ENCODE measurements at regions not wholly inside any gene's neighbourhood (a gene's known extent, or its start where the extent isn't known, plus 50 kb on each side); places are given as distances from the start of the nearest gene placed in this dataset.

DNA sequence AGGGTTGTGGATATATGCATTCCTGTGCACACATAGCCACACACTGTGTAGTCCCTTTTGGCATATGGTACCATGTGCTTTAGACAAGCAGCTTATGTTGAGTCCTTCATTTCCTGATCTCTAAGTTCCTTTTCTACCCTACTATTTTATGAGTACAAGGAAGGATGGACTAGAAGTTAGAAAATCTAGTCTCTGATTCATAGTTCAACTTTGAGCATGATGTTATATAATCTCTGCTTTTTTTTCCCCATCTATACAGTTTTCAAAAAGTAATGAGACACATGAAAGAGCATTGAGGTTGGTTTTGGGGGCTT, 123.6 kb downstream of the PLEKHG1 start:
- Histone ChIP-seq H3K36me3 (ENCODE audit: control insufficient read depth, insufficient read depth, low read length) (no peaks in the 10 kb centered on the region), H3K27me3 (ENCODE audit: control insufficient read depth, insufficient read depth, low read length) (0 out of 2 replicates have a peak, but pooled peaks cover 2% of the 10 kb centered on the region), H3K27ac (ENCODE audit: low read depth, low read length) (no peak overlapping the region), H3K9me3 (ENCODE audit: control insufficient read depth, insufficient read depth, low read length) (no peaks in the 10 kb centered on the region), H3K4me1 (ENCODE audit: control insufficient read depth, insufficient read depth, low read length) (peaks cover 23% of the 10 kb centered on the region), H3K9ac (ENCODE audit: low read depth, low read length) (no peak overlapping the region), H3K4me3 (ENCODE audit: low read depth, low read length) (no peak overlapping the region)

DNA sequence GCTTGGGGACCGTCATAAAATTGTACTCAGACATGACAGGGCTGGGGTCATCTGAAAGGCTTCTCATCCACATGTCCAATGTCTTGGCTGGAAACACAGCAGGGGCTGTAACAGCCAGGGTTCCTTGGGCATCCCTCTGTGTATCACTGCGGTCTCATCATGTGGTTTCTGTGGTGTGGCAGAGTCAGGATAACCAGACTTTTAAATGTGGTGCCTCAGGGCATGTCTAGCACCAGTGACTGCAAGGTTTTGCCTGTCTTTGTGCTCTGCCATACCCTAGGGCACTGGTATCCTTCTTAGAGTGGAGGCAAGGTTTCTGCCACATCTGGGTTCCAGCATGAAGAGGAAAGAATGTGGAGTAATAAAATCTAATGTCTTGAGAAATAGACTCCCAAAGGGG, 124.2 kb downstream of the PLEKHG1 start:
- Histone ChIP-seq H3K9me3 (ENCODE audit: control insufficient read depth, insufficient read depth, low read length) (no peaks in the 10 kb centered on the region), H3K27me3 (ENCODE audit: control insufficient read depth, insufficient read depth, low read length) (0 out of 2 replicates have a peak, but pooled peaks cover 2% of the 10 kb centered on the region), H3K36me3 (ENCODE audit: control insufficient read depth, insufficient read depth, low read length) (no peaks in the 10 kb centered on the region), H3K4me1 (ENCODE audit: control insufficient read depth, insufficient read depth, low read length) (peaks cover 23% of the 10 kb centered on the region), H3K4me3 (ENCODE audit: low read depth, low read length) (no peak overlapping the region), H3K9ac (ENCODE audit: low read depth, low read length) (no peak overlapping the region), H3K27ac (ENCODE audit: low read depth, low read length) (no peak overlapping the region)

DNA sequence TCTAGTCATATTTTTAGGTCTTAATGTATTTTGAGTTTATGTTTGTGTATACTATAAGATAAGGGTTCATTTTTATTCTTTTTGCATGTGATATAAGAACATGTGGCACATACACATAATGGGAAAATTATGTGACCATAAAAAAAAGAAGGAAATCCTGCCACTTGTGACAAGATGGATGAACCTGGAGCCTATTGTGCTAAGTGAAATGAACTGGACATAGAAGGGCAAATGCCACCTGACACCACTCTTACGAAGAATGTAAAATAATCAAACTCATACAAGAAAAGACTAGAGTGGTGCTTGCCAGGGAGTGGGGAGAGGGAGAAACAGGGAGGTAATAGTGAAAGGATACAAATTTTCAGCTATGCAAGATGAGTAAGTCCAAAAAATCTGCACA, 126.1 kb downstream of the PLEKHG1 start:
- Histone ChIP-seq H3K9ac (ENCODE audit: low read depth, low read length) (no peak overlapping the region), H3K36me3 (ENCODE audit: control insufficient read depth, insufficient read depth, low read length) (no peaks in the 10 kb centered on the region), H3K9me3 (ENCODE audit: control insufficient read depth, insufficient read depth, low read length) (no peaks in the 10 kb centered on the region), H3K4me3 (ENCODE audit: low read depth, low read length) (no peak overlapping the region), H3K27me3 (ENCODE audit: control insufficient read depth, insufficient read depth, low read length) (0 out of 2 replicates have a peak, but pooled peaks cover 2% of the 10 kb centered on the region), H3K4me1 (ENCODE audit: control insufficient read depth, insufficient read depth, low read length) (peaks cover 8% of the 10 kb centered on the region), H3K27ac (ENCODE audit: low read depth, low read length) (no peak overlapping the region)

DNA sequence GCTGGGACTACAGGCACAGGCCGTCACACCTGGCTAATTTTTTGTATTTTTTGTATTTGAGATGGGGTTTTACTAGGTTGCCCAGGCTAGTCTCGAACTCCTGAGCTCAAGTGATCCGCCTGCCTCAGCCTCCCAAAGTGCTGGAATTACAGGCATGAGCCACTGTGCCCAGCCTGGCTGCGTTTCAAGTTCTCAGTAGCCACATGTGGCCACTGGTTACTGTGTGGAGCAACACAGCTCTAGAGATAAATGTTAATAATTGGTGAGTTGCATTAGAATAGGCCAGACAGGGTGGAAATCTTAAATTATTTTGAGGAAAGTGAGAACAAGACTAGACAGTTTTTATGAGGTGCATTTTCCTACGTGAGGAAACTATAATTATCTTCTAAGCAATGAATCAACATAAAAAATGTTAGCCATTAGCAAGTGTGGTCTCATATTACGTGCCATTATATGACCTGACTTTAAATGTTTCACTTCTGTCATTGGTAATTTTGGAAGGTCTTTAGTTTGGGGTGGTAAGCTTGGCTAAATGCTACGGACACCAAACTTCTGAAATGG, 129.6 kb downstream of the PLEKHG1 start:
- no peaks in the 10 kb centered on the region for H3K36me3 ChIP-seq (ENCODE audit: control insufficient read depth, insufficient read depth, low read length)
- no peaks in the 10 kb centered on the region for H3K9me3 ChIP-seq (ENCODE audit: control insufficient read depth, insufficient read depth, low read length)
- H3K27me3 ChIP-seq (ENCODE audit: control insufficient read depth, insufficient read depth, low read length): no peaks in the 10 kb centered on the region
- no peak overlapping the region for H3K4me3 ChIP-seq (ENCODE audit: low read depth, low read length)
- no peak overlapping the region for H3K27ac ChIP-seq (ENCODE audit: low read depth, low read length)
- no peaks in the 10 kb centered on the region for H3K4me1 ChIP-seq (ENCODE audit: control insufficient read depth, insufficient read depth, low read length)
- no peak overlapping the region for H3K9ac ChIP-seq (ENCODE audit: low read depth, low read length)

DNA sequence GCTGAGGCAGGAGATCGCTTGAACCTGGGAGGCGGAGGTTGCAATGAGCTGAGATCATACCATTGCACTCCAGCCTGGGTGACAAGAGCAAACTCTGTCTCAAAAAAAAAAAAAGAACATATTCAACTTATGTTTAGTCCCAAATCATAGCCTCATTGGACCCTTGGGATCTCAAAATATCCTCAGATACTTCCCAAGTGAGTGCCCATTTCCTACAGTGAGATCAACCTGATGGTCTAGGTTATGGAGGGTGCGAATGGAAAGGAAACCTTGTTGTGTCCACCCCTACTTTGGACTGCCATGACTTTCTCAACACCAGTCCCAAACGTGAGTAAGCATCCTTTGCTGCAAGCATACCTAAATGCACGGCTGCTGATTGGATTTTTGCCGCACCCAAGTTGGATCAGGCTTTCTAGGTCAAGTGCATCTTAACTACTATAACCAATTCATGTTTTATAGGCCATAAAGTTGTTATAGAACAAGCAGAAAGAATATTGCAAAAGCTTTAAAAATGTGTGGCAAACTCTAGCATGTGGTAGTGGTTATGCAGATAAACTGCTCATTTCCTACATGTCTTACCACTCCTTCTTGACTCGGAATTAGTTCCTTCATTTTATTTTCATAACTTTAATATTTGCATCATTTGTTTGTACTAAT, 131.2 kb downstream of the PLEKHG1 start:
- Histone ChIP-seq H3K27me3 (ENCODE audit: control insufficient read depth, insufficient read depth, low read length) (no peaks in the 10 kb centered on the region), H3K36me3 (ENCODE audit: control insufficient read depth, insufficient read depth, low read length) (no peaks in the 10 kb centered on the region), H3K9ac (ENCODE audit: low read depth, low read length) (no peak overlapping the region), H3K4me1 (ENCODE audit: control insufficient read depth, insufficient read depth, low read length) (no peaks in the 10 kb centered on the region), H3K4me3 (ENCODE audit: low read depth, low read length) (no peak overlapping the region), H3K9me3 (ENCODE audit: control insufficient read depth, insufficient read depth, low read length) (no peaks in the 10 kb centered on the region), H3K27ac (ENCODE audit: low read depth, low read length) (no peak overlapping the region)

DNA sequence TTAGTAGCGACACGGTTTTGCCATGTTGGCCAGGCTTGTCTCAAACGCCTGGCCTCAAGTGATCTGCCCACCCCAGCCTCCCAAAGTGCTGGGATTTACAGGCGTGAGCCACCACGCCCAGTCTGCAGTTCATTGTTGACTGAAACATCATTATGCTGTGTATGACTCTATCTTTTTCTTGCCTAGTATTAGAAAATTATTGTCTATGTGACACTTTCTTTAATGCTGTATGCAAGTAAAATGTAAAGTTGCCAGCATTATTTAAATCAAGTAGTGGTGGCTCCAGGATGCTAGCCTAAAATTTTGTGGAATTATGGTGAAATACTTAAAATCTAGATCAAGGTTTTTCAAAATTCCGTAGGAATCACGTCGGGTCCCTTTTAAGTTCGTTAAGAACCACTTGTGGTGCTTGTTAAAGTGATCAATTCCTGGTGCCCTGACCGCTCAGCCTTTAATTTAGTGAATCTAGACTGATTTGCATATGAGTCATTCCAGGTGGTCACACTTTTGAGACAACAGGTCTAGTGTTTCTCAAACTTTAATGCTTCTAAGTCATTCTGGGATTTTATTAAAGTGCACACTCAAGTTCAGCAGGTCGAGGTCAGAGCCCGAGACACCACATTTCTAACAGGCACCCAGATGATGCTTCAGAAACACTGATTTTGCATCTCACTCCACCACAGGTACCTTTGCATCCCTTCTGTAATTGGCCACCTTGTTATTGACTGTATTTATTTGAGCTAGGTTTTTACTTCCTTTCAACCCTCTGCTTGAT, 132.6 kb upstream of the MTHFD1L start:
- H3K9ac ChIP-seq (ENCODE audit: low read depth, low read length): no peak overlapping the region
- no peaks in the 10 kb centered on the region for H3K9me3 ChIP-seq (ENCODE audit: control insufficient read depth, insufficient read depth, low read length)
- no peak overlapping the region for H3K4me3 ChIP-seq (ENCODE audit: low read depth, low read length)
- H3K4me1 ChIP-seq (ENCODE audit: control insufficient read depth, insufficient read depth, low read length): no peaks in the 10 kb centered on the region
- H3K27ac ChIP-seq (ENCODE audit: low read depth, low read length): no peak overlapping the region
- H3K27me3 ChIP-seq (ENCODE audit: control insufficient read depth, insufficient read depth, low read length): no peaks in the 10 kb centered on the region
- H3K36me3 ChIP-seq (ENCODE audit: control insufficient read depth, insufficient read depth, low read length): no peaks in the 10 kb centered on the region

DNA sequence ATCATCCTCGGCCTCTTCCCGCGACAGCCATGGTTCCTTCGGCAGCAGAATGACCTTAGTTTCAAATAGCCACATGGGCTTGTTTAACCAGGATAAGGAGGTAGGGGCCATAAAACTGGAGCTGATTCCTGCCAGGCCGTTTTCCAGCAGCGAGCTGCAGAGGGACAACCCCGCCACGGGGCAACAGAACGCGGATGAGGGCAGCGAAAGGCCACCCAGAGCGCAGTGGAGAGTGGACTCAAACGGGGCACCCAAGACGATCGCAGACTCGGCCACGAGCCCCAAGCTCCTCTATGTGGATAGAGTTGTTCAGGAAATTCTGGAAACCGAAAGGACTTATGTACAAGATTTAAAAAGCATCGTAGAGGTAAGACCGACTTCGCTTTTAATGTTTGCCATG, 131.8 kb upstream of the MTHFD1L start:
- H3K36me3 ChIP-seq (ENCODE audit: control insufficient read depth, insufficient read depth, low read length): no peaks in the 10 kb centered on the region

DNA sequence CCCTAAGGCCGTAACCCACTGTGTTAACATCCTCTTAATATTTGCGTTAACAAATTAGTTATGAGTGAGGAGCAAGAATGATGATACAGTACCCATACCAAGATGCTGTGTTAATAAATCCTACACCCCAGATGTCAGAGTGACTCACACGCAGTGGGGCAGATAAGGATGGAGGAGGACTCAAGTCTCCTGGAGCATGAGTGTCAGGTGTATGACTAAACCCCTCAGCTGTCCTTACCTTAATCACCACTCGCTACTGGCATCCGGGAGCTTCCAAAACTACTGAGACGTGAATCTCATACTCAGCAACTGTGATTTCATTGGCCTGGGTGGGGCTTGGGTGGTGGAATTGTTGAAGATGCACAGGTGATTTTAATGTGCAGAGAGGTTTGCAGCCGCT, 131.3 kb upstream of the MTHFD1L start:
- H3K4me1 ChIP-seq (ENCODE audit: control insufficient read depth, insufficient read depth, low read length): no peaks in the 10 kb centered on the region
- no peak overlapping the region for H3K9ac ChIP-seq (ENCODE audit: low read depth, low read length)
- no peaks in the 10 kb centered on the region for H3K27me3 ChIP-seq (ENCODE audit: control insufficient read depth, insufficient read depth, low read length)
- no peak overlapping the region for H3K27ac ChIP-seq (ENCODE audit: low read depth, low read length)
- no peaks in the 10 kb centered on the region for H3K9me3 ChIP-seq (ENCODE audit: control insufficient read depth, insufficient read depth, low read length)
- H3K36me3 ChIP-seq (ENCODE audit: control insufficient read depth, insufficient read depth, low read length): no peaks in the 10 kb centered on the region
- H3K4me3 ChIP-seq (ENCODE audit: low read depth, low read length): no peak overlapping the region

More for the DNA sequence above, 131.8 kb upstream of the MTHFD1L start:
- no peak overlapping the region for H3K9ac ChIP-seq (ENCODE audit: low read depth, low read length)
- H3K27ac ChIP-seq (ENCODE audit: low read depth, low read length): no peak overlapping the region
- H3K27me3 ChIP-seq (ENCODE audit: control insufficient read depth, insufficient read depth, low read length): no peaks in the 10 kb centered on the region
- H3K9me3 ChIP-seq (ENCODE audit: control insufficient read depth, insufficient read depth, low read length): no peaks in the 10 kb centered on the region
- no peaks in the 10 kb centered on the region for H3K4me1 ChIP-seq (ENCODE audit: control insufficient read depth, insufficient read depth, low read length)
- H3K4me3 ChIP-seq (ENCODE audit: low read depth, low read length): no peak overlapping the region

DNA sequence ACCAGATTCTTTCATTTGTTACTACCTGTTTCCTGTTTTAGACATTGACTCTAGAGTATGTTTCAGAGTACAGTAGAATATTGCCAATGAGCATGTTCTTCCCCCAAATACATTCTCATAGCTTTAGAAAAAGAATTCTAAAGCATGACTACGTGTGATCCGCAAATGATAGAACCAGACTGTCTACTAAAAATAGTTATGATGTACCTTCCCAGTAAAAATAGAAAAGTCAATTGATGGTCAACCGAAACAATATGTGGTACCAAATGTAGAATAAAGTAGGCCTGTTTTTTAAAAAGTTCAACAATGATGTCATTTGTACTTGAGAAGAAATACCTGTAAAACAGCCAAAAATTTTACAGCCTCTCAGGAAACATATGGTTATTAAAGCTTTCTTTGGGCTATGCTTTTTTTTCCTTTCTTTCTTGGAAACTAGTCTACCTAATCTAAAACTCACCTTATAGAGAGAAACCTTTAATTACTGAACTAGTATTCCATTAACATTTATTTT, 130.1 kb upstream of the MTHFD1L start:
- Histone ChIP-seq H3K36me3 (ENCODE audit: control insufficient read depth, insufficient read depth, low read length) (no peaks in the 10 kb centered on the region), H3K9me3 (ENCODE audit: control insufficient read depth, insufficient read depth, low read length) (no peaks in the 10 kb centered on the region), H3K9ac (ENCODE audit: low read depth, low read length) (no peak overlapping the region), H3K27ac (ENCODE audit: low read depth, low read length) (no peak overlapping the region), H3K4me1 (ENCODE audit: control insufficient read depth, insufficient read depth, low read length) (no peaks in the 10 kb centered on the region), H3K27me3 (ENCODE audit: control insufficient read depth, insufficient read depth, low read length) (no peaks in the 10 kb centered on the region), H3K4me3 (ENCODE audit: low read depth, low read length) (no peak overlapping the region)

DNA sequence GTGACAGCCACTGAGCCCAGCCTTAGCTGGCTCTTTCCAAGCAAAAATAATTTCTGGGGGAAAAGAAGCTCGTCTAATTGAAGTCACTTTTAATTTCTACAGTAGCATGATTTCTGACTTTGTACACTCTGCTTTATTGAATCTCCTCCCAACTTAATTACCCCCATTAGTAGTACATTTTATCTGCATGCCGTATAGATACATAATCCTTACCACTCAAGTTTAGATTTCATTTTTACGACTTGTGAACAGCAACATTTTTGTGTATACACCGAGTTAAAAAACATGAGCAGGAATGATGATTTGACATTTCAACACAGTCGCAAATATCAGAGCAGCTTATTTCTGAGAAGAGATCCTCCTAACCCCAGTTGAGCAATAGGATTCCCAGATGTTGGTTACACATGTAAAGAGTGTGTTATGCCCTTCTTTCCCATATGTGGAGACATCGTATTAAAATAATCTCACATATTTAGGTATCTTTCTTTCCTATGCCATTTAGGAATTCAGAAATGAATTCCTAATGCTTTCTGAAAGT, 127.3 kb upstream of the MTHFD1L start:
- Histone ChIP-seq H3K4me1 (ENCODE audit: control insufficient read depth, insufficient read depth, low read length) (no peaks in the 10 kb centered on the region), H3K27ac (ENCODE audit: low read depth, low read length) (no peak overlapping the region), H3K27me3 (ENCODE audit: control insufficient read depth, insufficient read depth, low read length) (no peaks in the 10 kb centered on the region), H3K36me3 (ENCODE audit: control insufficient read depth, insufficient read depth, low read length) (no peaks in the 10 kb centered on the region), H3K4me3 (ENCODE audit: low read depth, low read length) (no peak overlapping the region), H3K9ac (ENCODE audit: low read depth, low read length) (no peak overlapping the region), H3K9me3 (ENCODE audit: control insufficient read depth, insufficient read depth, low read length) (no peaks in the 10 kb centered on the region)

Data from HUES48 (cell line).